ENCODE measurements at regions not wholly inside any gene's neighbourhood (a gene's known extent, or its start where the extent isn't known, plus 50 kb on each side); places are given as distances from the start of the nearest gene placed in this dataset.

- H3K27me3 Mint-ChIP-seq (ENCODE audit: insufficient read depth), result peaks cover 34% of the 10 kb centered on the region
- Histone ChIP-seq H3K4me1 (ENCODE audit: control insufficient read depth, insufficient read depth, low read length) (peaks cover 17% of the 10 kb centered on the region), H3K36me3 (ENCODE audit: control insufficient read depth, insufficient read depth, low read length) (no peaks in the 10 kb centered on the region), H3K9ac (ENCODE audit: extremely low read depth, low read length, poor library complexity, severe bottlenecking) (no peak overlapping the region), H3K27me3 (ENCODE audit: control insufficient read depth, insufficient read depth, low read length, poor library complexity, severe bottlenecking) (peaks cover 10% of the 10 kb centered on the region), H3K4me3 (ENCODE audit: low read length) (no peak overlapping the region), H3K27ac (ENCODE audit: low read depth, low read length) (peak overlapping the region; percentile 83), H3K9me3 (ENCODE audit: control insufficient read depth, low read length) (no peaks in the 10 kb centered on the region)
- no peak for TF ChIP-seq CTCF (conservative IDR thresholded peaks at IDR 0.05)
- no peaks in the 10 kb centered on the region for H3K9me3 Mint-ChIP-seq
- 94 to 98% methylated on average over 5 to 8 of the region's 8 CpGs for WGBS, 2 experiments (ENCODE audit: insufficient coverage in 1 of 2, insufficient read length in 1 of 2)
- peaks cover 80% of the 10 kb centered on the region for H3K4me1 Mint-ChIP-seq
- DNase-seq, result no peak
- H3K4me3 Mint-ChIP-seq, result no peak overlapping the region
- H3K36me3 Mint-ChIP-seq (ENCODE audit: low read depth), result no peaks in the 10 kb centered on the region
- no peak overlapping the region for H3K27ac Mint-ChIP-seq
Measured at GRCh38 chr9:81824802-81825730, 103.2 kb upstream of the SPATA31D4 start.

GRCh38 chr9:81825846-81826516, 102.2 kb upstream of the SPATA31D4 start:
- H3K36me3 ChIP-seq (ENCODE audit: control insufficient read depth, insufficient read depth, low read length), result no peaks in the 10 kb centered on the region
- H3K4me1 Mint-ChIP-seq, result peaks cover 71% of the 10 kb centered on the region
- DNase-seq, result no peak
- H3K4me3 ChIP-seq (ENCODE audit: low read length), result no peak overlapping the region
- no peak for TF ChIP-seq CTCF (conservative IDR thresholded peaks at IDR 0.05)
- H3K9me3 ChIP-seq (ENCODE audit: control insufficient read depth, low read length), result no peaks in the 10 kb centered on the region
- peaks cover 10% of the 10 kb centered on the region for H3K27me3 ChIP-seq (ENCODE audit: control insufficient read depth, insufficient read depth, low read length, poor library complexity, severe bottlenecking)
- WGBS, 2 experiments (ENCODE audit: insufficient coverage in 1 of 2, insufficient read length in 1 of 2), result 69 to 75% methylated on average over 2 to 3 of the region's 3 CpGs
- peaks cover 12% of the 10 kb centered on the region for H3K4me1 ChIP-seq (ENCODE audit: control insufficient read depth, insufficient read depth, low read length)
- peak overlapping the region; percentile 83 for H3K27ac ChIP-seq (ENCODE audit: low read depth, low read length)
- no peak overlapping the region for H3K9ac ChIP-seq (ENCODE audit: extremely low read depth, low read length, poor library complexity, severe bottlenecking)
- no peaks in the 10 kb centered on the region for H3K9me3 Mint-ChIP-seq
- no peak overlapping the region for H3K27ac Mint-ChIP-seq
- no peaks in the 10 kb centered on the region for H3K36me3 Mint-ChIP-seq (ENCODE audit: low read depth)
- peaks cover 39% of the 10 kb centered on the region for H3K27me3 Mint-ChIP-seq (ENCODE audit: insufficient read depth)
- H3K4me3 Mint-ChIP-seq, result no peak overlapping the region

- no peaks in the 10 kb centered on the region for H3K9me3 ChIP-seq (ENCODE audit: control insufficient read depth, low read length)
- H3K27me3 ChIP-seq (ENCODE audit: control insufficient read depth, insufficient read depth, low read length, poor library complexity, severe bottlenecking), result peaks cover 10% of the 10 kb centered on the region
- H3K9me3 Mint-ChIP-seq, result no peaks in the 10 kb centered on the region
- TF ChIP-seq CTCF (conservative IDR thresholded peaks at IDR 0.05), result no peak
- WGBS, 2 experiments (ENCODE audit: insufficient coverage in 1 of 2, insufficient read length in 1 of 2), result 89 to 92% methylated on average over 15 of the region's 15 CpGs
- H3K4me1 Mint-ChIP-seq, result peaks cover 71% of the 10 kb centered on the region
- H3K27ac Mint-ChIP-seq, result no peak overlapping the region
- H3K36me3 ChIP-seq (ENCODE audit: control insufficient read depth, insufficient read depth, low read length), result no peaks in the 10 kb centered on the region
- H3K9ac ChIP-seq (ENCODE audit: extremely low read depth, low read length, poor library complexity, severe bottlenecking), result no peak overlapping the region
- no peak for DNase-seq
- no peak overlapping the region for H3K4me3 ChIP-seq (ENCODE audit: low read length)
- H3K27ac ChIP-seq (ENCODE audit: low read depth, low read length), result peak overlapping the region; percentile 83
- H3K27me3 Mint-ChIP-seq (ENCODE audit: insufficient read depth), result peaks cover 43% of the 10 kb centered on the region
- no peak overlapping the region for H3K4me3 Mint-ChIP-seq
- H3K4me1 ChIP-seq (ENCODE audit: control insufficient read depth, insufficient read depth, low read length), result peaks cover 12% of the 10 kb centered on the region
- no peaks in the 10 kb centered on the region for H3K36me3 Mint-ChIP-seq (ENCODE audit: low read depth)
Measured at GRCh38 chr9:81826517-81826906, 101.7 kb upstream of the SPATA31D4 start.
